Thoracic aorta (tissue), 2 donors: ENCODE measurements at regions not wholly inside any gene's neighbourhood (a gene's known extent, or its start where the extent isn't known, plus 50 kb on each side); places are given as distances from the start of the nearest gene placed in this dataset.

Experiments used
- ATAC-seq: fragments of 150-250 bp; one replicate; pipeline ENCODE4 v1.8.0; 2017; ENCODE audit warnings: low read depth; ENCODE audit not compliant: insufficient number of reproducible peaks, low FRiP score
- DNase-seq: peaks from one replicate; pipeline ENCODE4 v3.0.0-alpha.2; 2020; ENCODE audit warnings: low spot score
- H3K27ac ChIP-seq, 2 donors: fragments of 200-600 bp; sonication (generic); 1 replicate in 1 of 2; 2 replicates in 1 of 2; pipeline ENCODE4 v1.5.1; 2016; ENCODE audit warnings: mild to moderate bottlenecking in 2 of 2, moderate library complexity in 2 of 2
- H3K27me3 ChIP-seq: fragments of 200-600 bp; sonication (generic); replicated peaks from 2 replicates; pipeline ENCODE4 v1.6.0; 2016; ENCODE audit warnings: mild to moderate bottlenecking; ENCODE audit not compliant: insufficient read depth
- H3K36me3 ChIP-seq: fragments of 200-600 bp; sonication (generic); one replicate; pipeline ENCODE4 v1.5.1; 2016
- H3K4me1 ChIP-seq, 2 donors: fragments of 200-600 bp; sonication (generic); 1 replicate in 1 of 2; 2 replicates in 1 of 2; pipeline versions ENCODE4 v1.5.1 to v1.6.0; 2016; ENCODE audit warnings: low read depth in 2 of 2, mild to moderate bottlenecking in 1 of 2; ENCODE audit not compliant: control insufficient read depth in 1 of 2
- H3K4me3 ChIP-seq: fragments of 200-600 bp; sonication (generic); 2 replicates; pipeline ENCODE4 v1.5.1; 2016; ENCODE audit warnings: mild to moderate bottlenecking
- H3K9me3 ChIP-seq: fragments of 200-600 bp; sonication (generic); 2 replicates; pipeline ENCODE4 v1.5.1; 2016
- CTCF ChIP-seq: fragments of 200-600 bp; sonication (generic); IDR thresholded peaks from one replicate; pipeline ENCODE4 v1.5.1; 2019; ENCODE audit warnings: antibody characterized with exemption

- H3K4me1 ChIP-seq, result no peaks in the 10 kb centered on the region
- DNase-seq (no peak), ATAC-seq (no peak)
- no peaks in the 10 kb centered on the region for H3K36me3 ChIP-seq
- no peak overlapping the region for H3K27ac ChIP-seq
- H3K9me3 ChIP-seq, result no peaks in the 10 kb centered on the region
- H3K4me3 ChIP-seq, result no peak overlapping the region
- no peaks in the 10 kb centered on the region for H3K27me3 ChIP-seq
- TF ChIP-seq CTCF, result no peak
Observed at GRCh38 chr5:143955141-143955540, 143.2 kb downstream of the HMHB1 start.

DNA sequence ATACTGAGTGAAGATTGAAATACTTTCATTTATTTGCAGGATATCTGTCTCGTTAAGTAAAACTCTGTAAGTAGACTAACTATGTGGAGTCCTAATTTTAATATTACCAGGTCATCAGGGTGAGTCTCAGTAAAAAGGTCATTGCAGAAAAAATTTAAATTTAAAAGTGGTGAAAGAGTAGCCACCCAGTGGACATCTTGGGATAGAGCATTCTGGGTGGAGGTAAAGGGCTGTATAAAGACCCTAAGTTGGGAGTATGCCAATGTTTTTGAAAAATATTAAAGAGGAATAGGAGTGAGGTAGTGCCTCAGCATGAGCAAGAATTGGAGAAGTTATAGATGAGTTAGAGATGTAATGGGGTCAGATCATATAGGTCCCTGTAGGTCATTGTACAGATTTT is 145.5 kb downstream of the HMHB1 start:
- no peaks in the 10 kb centered on the region for H3K36me3 ChIP-seq
- TF ChIP-seq CTCF, result no peak
- no peaks in the 10 kb centered on the region for H3K27me3 ChIP-seq
- H3K27ac ChIP-seq, result no peak overlapping the region
- H3K4me1 ChIP-seq, result no peaks in the 10 kb centered on the region
- ATAC-seq (no peak), DNase-seq (no peak)
- H3K9me3 ChIP-seq, result no peaks in the 10 kb centered on the region
- no peak overlapping the region for H3K4me3 ChIP-seq

DNA sequence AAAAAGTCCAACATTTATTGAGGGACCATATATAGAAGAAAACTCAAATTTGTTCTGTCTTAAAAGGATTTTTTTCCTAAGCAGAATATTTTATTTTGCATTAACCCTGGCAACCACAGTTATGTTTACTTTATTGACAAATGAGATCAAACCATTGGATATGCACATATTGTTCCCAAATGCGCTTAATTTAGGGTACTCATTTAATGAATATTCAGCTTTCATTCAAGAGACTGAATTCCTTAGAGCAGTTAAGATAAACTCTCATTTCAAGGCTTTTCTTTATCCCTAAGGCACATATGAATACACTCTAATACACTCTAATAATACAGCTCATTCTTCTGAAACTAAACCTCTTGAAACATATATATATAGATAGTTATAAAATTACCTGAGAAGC is 150.2 kb downstream of the HMHB1 start:
- Histone ChIP-seq H3K4me3 (no peak overlapping the region), H3K27ac (no peak overlapping the region), H3K36me3 (no peaks in the 10 kb centered on the region), H3K4me1 (no peaks in the 10 kb centered on the region), H3K27me3 (no peaks in the 10 kb centered on the region), H3K9me3 (no peaks in the 10 kb centered on the region)
- TF ChIP-seq CTCF, result no peak
- no peak for DNase-seq
- ATAC-seq, result no peak

DNA sequence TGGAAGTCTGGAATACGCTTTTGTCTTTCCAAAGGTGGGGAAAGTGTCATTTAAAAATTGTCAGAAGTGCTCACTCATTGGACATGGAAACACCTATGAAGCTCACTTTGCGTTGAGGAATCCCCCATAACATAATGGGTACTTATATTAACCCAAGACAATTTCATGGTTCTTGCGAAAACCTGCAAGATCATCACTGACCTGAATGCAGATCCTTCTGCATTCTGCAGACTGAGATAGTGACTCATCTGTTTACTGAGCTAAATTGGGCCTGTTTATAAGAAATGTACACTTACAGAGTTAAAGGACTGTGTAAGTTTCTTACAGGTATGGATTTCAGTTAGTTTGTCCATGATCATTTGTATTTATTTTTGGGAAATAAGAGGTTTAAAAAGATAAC is 153.0 kb downstream of the HMHB1 start:
- no peak for TF ChIP-seq CTCF
- Histone ChIP-seq H3K27ac (no peak overlapping the region), H3K27me3 (no peaks in the 10 kb centered on the region), H3K36me3 (no peaks in the 10 kb centered on the region), H3K4me1 (no peaks in the 10 kb centered on the region), H3K9me3 (no peaks in the 10 kb centered on the region), H3K4me3 (no peak overlapping the region)
- DNase-seq (no peak), ATAC-seq (no peak)

DNA sequence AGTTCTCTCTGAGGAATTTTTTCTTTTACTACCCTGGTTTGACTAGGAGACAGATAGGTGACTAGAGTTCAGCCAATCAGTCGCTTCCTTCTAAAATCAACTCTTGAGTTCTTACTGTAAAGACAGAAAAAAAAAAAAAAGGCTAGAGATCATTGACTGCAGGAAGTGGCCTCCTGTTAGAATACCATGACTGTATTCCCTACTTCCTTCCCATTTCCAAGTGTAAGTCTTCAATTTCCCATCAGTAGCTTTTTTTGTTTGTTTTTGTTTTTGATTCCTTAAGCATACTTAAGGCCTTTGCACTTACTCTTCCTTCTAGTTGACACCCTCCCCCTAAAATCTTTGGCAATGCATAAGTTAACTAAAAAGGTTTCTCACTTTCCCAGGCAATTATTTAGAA is 154.3 kb downstream of the HMHB1 start:
- Histone ChIP-seq H3K27me3 (no peaks in the 10 kb centered on the region), H3K4me1 (no peaks in the 10 kb centered on the region), H3K9me3 (no peaks in the 10 kb centered on the region), H3K27ac (no peak overlapping the region), H3K36me3 (no peaks in the 10 kb centered on the region), H3K4me3 (no peak overlapping the region)
- TF ChIP-seq CTCF, result no peak
- DNase-seq, result no peak
- ATAC-seq, result no peak
